WTC11 (cell line): ENCODE measurements at regions not wholly inside any gene's neighbourhood (a gene's known extent, or its start where the extent isn't known, plus 50 kb on each side); places are given as distances from the start of the nearest gene placed in this dataset.

Experiments used
- ATAC-seq: fragments of 200-7000 bp; cut with Tn5 transposase; 2 replicates; pipeline ENCODE4 v1.10.0; 2021; ENCODE audit warnings: mild to moderate bottlenecking, moderate library complexity
- CTCF ChIA-PET: fragments of 300-600 bp; sonication (Branson Sonifier 250); formaldehyde crosslinking; loops from one replicate; lab custom pipeline; 2021; ENCODE audit warnings: antibody characterized with exemption; lab: Charles Lee
- POLR2A ChIA-PET: fragments of 350-600 bp; sonication (Branson Sonifier 250); formaldehyde crosslinking; loops from one replicate; lab custom pipeline; 2021; ENCODE audit warnings: antibody characterized with exemption; lab: Charles Lee
- DNase-seq: peaks from one replicate; pipeline ENCODE4 v3.0.0; 2021; ENCODE audit warnings: low spot score
- H3K27ac Mint-ChIP-seq: 2 replicates; pipeline ENCODE4 v1.8.0; 2021; ENCODE audit warnings: mixed read lengths
- H3K27me3 Mint-ChIP-seq: 2 replicates; pipeline ENCODE4 v1.8.0; 2021; ENCODE audit warnings: low read depth, mild to moderate bottlenecking, moderate library complexity, mixed read lengths
- H3K36me3 Mint-ChIP-seq: 2 replicates; pipeline ENCODE4 v1.8.0; 2021; ENCODE audit warnings: mixed read lengths
- H3K4me1 Mint-ChIP-seq: 2 replicates; pipeline ENCODE4 v1.8.0; 2022; ENCODE audit warnings: mixed read lengths
- H3K4me3 Mint-ChIP-seq: 2 replicates; pipeline ENCODE4 v1.8.0; 2021; ENCODE audit warnings: mild to moderate bottlenecking, moderate library complexity, mixed read lengths
- H3K9me3 Mint-ChIP-seq: 2 replicates; pipeline ENCODE4 v1.8.0; 2021; ENCODE audit warnings: mixed read lengths
- AFF4 ChIP-seq: sonication (generic); formaldehyde crosslinking; IDR thresholded peaks from 2 replicates; pipeline ENCODE4 v1.8.1; 2023; ENCODE audit warnings: mild to moderate bottlenecking, missing genetic modification reagents, borderline replicate concordance
- ATF6 ChIP-seq: sonication (generic); formaldehyde crosslinking; IDR thresholded peaks from 2 replicates; pipeline ENCODE4 v1.8.1; 2023; ENCODE audit warnings: mild to moderate bottlenecking, missing genetic modification reagents
- CBFB ChIP-seq: sonication (generic); formaldehyde crosslinking; IDR thresholded peaks from 2 replicates; pipeline ENCODE4 v1.8.1; 2022; ENCODE audit warnings: mild to moderate bottlenecking, low read depth, missing genetic modification reagents
- CREM ChIP-seq: sonication (generic); formaldehyde crosslinking; IDR thresholded peaks from 2 replicates; pipeline ENCODE4 v1.8.1; 2022; ENCODE audit warnings: mild to moderate bottlenecking, missing genetic modification reagents, moderate library complexity
- E2F5 ChIP-seq: sonication (generic); formaldehyde crosslinking; IDR thresholded peaks from 2 replicates; pipeline ENCODE4 v1.8.1; 2022; ENCODE audit warnings: mild to moderate bottlenecking, moderate library complexity, missing genetic modification reagents
- EMX1 ChIP-seq: fragments of 250-450 bp; sonication (Bioruptor Pico); IDR thresholded peaks from 2 replicates; pipeline ENCODE4 v1.8.0; 2021; ENCODE audit warnings: mild to moderate bottlenecking
- JUN ChIP-seq: sonication (generic); formaldehyde crosslinking; IDR thresholded peaks from 2 replicates; pipeline ENCODE4 v1.8.0; 2023; ENCODE audit warnings: mild to moderate bottlenecking, missing genetic modification reagents
- MAX ChIP-seq: sonication (generic); formaldehyde crosslinking; IDR thresholded peaks from 2 replicates; pipeline ENCODE4 v1.8.0; 2022; ENCODE audit warnings: mild to moderate bottlenecking, missing genetic modification reagents
- MLX ChIP-seq: sonication (generic); formaldehyde crosslinking; IDR thresholded peaks from 2 replicates; pipeline ENCODE4 v1.8.1; 2023; ENCODE audit warnings: mild to moderate bottlenecking, missing genetic modification reagents, moderate library complexity
- MXD4 ChIP-seq: fragments of 250-450 bp; sonication (Bioruptor Pico); IDR thresholded peaks from 2 replicates; pipeline ENCODE4 v1.8.0; 2021; ENCODE audit warnings: mild to moderate bottlenecking, moderate library complexity, borderline replicate concordance
- NR1H2 ChIP-seq: sonication (generic); formaldehyde crosslinking; IDR thresholded peaks from 2 replicates; pipeline ENCODE4 v1.9.0; 2021; ENCODE audit warnings: mild to moderate bottlenecking, moderate library complexity, missing genetic modification reagents
- NR2C2 ChIP-seq: sonication (generic); formaldehyde crosslinking; IDR thresholded peaks from 2 replicates; pipeline ENCODE4 v1.8.0; 2022; ENCODE audit warnings: mild to moderate bottlenecking, missing genetic modification reagents
- SMAD3 ChIP-seq: sonication (generic); formaldehyde crosslinking; IDR thresholded peaks from 2 replicates; pipeline ENCODE4 v1.8.0; 2022; ENCODE audit warnings: missing genetic modification reagents, mild to moderate bottlenecking, borderline replicate concordance
- SMAD4 ChIP-seq: sonication (generic); formaldehyde crosslinking; IDR thresholded peaks from 2 replicates; pipeline ENCODE4 v1.8.0; 2022; ENCODE audit warnings: mild to moderate bottlenecking, missing genetic modification reagents
- ZNF121 ChIP-seq: sonication (generic); formaldehyde crosslinking; IDR thresholded peaks from 2 replicates; pipeline ENCODE4 v1.8.0; 2023; ENCODE audit warnings: missing genetic modification reagents
- ZNF219 ChIP-seq: sonication (generic); formaldehyde crosslinking; IDR thresholded peaks from 2 replicates; pipeline ENCODE4 v1.8.0; 2023; ENCODE audit warnings: missing genetic modification reagents, mild to moderate bottlenecking, borderline replicate concordance
- ZNF232 ChIP-seq: sonication (generic); formaldehyde crosslinking; IDR thresholded peaks from 2 replicates; pipeline ENCODE4 v1.8.0; 2022; ENCODE audit warnings: mild to moderate bottlenecking, missing genetic modification reagents
- ZNF317 ChIP-seq: sonication (generic); formaldehyde crosslinking; IDR thresholded peaks from 2 replicates; pipeline ENCODE4 v1.8.1; 2023; ENCODE audit warnings: low read depth, mild to moderate bottlenecking, moderate library complexity, missing genetic modification reagents, borderline replicate concordance
- TF ChIP-seq, protein P1 (sequence below): sonication (generic); formaldehyde crosslinking; IDR thresholded peaks from 2 replicates; pipeline ENCODE4 v1.8.0; 2022; ENCODE audit warnings: mild to moderate bottlenecking, missing genetic modification reagents
- TF ChIP-seq, protein P2 (sequence below): sonication (generic); formaldehyde crosslinking; IDR thresholded peaks from 2 replicates; pipeline ENCODE4 v1.8.0; 2023; ENCODE audit warnings: missing genetic modification reagents

DNA sequence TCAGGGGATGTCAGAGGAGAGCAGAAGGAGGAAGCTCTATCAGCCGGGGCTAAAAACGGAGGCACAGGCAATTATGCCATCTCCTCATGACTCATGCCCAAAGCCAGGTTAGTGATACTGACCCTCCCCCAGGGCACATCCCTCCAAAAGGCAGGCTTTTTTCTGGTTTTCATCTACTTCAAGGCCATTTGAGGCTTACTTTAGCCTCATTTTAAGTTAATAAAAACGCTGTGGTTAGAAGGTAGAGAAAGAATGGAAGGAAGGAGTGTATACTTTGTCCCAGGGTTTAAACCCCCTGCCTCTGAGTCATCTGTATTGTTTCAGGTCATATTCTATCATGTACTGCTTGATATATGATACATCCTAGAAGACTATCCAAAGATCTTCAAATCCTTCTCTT, 89.7 kb upstream of the NDP start (continued):
- TF ChIP-seq, protein P1, sequence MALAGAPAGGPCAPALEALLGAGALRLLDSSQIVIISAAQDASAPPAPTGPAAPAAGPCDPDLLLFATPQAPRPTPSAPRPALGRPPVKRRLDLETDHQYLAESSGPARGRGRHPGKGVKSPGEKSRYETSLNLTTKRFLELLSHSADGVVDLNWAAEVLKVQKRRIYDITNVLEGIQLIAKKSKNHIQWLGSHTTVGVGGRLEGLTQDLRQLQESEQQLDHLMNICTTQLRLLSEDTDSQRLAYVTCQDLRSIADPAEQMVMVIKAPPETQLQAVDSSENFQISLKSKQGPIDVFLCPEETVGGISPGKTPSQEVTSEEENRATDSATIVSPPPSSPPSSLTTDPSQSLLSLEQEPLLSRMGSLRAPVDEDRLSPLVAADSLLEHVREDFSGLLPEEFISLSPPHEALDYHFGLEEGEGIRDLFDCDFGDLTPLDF (CRISPR knock-in tag), result no peak
- no peak for TF ChIP-seq MAX (CRISPR knock-in tag)
- no peak for TF ChIP-seq NR1H2 (CRISPR knock-in tag)

DNA sequence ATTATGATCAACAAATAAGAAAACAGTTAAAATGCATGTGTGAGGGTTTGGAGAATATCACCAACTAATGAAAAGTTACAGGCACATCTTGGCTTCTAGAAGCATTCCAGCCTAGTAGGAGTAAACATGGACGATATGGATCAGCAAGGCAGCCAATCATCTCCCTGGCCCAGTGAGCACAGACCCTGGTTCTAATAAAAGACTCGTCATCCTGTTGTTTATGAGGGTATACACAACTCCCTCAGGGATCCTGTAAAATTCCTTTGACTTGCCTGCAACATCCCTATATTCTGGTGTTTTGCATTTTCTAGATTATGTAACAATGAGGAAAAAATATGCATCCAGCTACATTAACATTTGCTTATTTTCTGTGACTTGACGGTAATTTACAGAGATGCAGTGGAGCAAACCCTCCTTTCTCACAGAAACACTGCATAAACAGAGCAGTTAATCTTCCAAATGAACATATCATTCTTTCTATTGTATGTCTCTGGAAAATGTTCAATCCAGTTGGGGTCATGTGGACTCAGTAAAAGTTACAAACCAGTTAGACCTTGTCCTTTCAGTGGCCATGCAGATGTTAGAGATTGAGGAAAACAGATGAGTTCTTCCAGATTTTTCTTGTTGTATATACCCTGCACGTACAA, 88.9 kb upstream of the NDP start:
- no peak for ATAC-seq
- peaks cover 8% of the 10 kb centered on the region; the same call in 1 of the 2 replicates for H3K9me3 Mint-ChIP-seq
- ChIA-PET POLR2A (no interaction called here), CTCF (no interaction called here)
- H3K27me3 Mint-ChIP-seq, result no peaks in the 10 kb centered on the region; the same call in 1 of the 2 replicates
- H3K36me3 Mint-ChIP-seq, result no peaks in the 10 kb centered on the region
- no peak overlapping the region for H3K27ac Mint-ChIP-seq
- no peaks in the 10 kb centered on the region for H3K4me1 Mint-ChIP-seq
- H3K4me3 Mint-ChIP-seq, result no peak overlapping the region
- DNase-seq, result no peak
- TF ChIP-seq MLX (CRISPR knock-in tag), result no peak

DNA sequence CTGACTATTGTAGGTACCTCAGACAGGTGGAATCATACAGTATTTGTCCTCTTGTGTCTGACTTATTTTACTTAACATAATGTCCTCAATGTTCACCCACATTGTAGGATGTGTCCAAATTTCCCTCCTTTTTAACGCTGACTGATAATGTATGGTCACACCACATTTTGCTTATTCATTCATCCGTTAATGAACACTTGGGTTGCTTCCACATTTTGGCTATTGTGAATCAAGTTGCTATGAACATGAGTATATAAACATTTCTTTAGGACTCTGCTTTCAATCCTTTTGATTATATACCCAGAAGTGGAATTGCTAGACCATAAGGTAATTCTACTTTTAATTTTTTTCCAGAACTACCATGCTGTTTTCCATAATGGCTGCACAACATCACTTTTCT, 87.0 kb upstream of the NDP start:
- Mint-ChIP-seq H3K9me3 (peaks cover 5% of the 10 kb centered on the region; the same call in 1 of the 2 replicates), H3K4me1 (peaks cover 4% of the 10 kb centered on the region), H3K4me3 (no peak overlapping the region), H3K36me3 (no peaks in the 10 kb centered on the region), H3K27ac (no peak overlapping the region), H3K27me3 (no peaks in the 10 kb centered on the region; the same call in 1 of the 2 replicates)
- DNase-seq, result no peak
- POLR2A ChIA-PET, result no interaction called here
- CTCF ChIA-PET, result no interaction called here
- no peak for ATAC-seq
- TF ChIP-seq CREM (CRISPR knock-in tag) (no peak), ZNF121 (CRISPR knock-in tag) (no peak), E2F5 (CRISPR knock-in tag) (no peak), JUN (CRISPR knock-in tag) (no peak), ZNF219 (CRISPR knock-in tag) (no peak), ATF6 (CRISPR knock-in tag) (no peak), SMAD3 (CRISPR knock-in tag) (no peak), EMX1 (CRISPR knock-in tag) (no peak), NR2C2 (CRISPR knock-in tag) (no peak), ZNF232 (CRISPR knock-in tag) (no peak), MXD4 (CRISPR knock-in tag) (no peak), NR1H2 (CRISPR knock-in tag) (no peak), CBFB (no peak), ZNF317 (CRISPR knock-in tag) (no peak), SMAD4 (CRISPR knock-in tag) (no peak), AFF4 (no peak)
- TF ChIP-seq, protein P2, sequence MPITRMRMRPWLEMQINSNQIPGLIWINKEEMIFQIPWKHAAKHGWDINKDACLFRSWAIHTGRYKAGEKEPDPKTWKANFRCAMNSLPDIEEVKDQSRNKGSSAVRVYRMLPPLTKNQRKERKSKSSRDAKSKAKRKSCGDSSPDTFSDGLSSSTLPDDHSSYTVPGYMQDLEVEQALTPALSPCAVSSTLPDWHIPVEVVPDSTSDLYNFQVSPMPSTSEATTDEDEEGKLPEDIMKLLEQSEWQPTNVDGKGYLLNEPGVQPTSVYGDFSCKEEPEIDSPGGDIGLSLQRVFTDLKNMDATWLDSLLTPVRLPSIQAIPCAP (CRISPR knock-in tag), result no peak
